ENCODE measurements at regions not wholly inside any gene's neighbourhood (a gene's known extent, or its start where the extent isn't known, plus 50 kb on each side); places are given as distances from the start of the nearest gene placed in this dataset.
A peak's percentile ranks its signal among the peaks of the same experiment; 100 is the strongest.
"Not testable (repeated sequence)": the region's sequence is repeated elsewhere in the genome, so short reads cannot be mapped to it uniquely, and the experiment has no call there.

DNA sequence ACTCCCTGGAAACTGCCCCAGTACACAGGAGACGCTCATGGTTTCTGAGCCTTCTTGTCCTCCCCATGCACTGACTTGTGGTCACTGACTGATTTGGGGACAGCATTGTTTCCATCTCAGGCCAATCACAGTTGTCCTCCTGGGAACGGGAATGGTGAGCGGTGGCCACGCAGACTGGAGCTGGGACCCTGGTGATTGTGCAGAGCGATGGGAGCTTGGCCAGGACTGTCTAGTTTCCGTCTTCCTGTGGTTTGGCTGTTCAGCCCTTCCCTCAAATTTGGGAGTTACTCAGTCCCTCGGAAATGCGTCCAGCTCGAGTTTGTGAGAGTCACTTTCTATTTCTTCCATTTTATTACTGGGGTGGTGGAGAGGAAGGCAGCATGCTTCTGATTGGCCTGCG lies 250.9 kb downstream of the ACTR3B start:
- DNase-seq = no peak

DNA sequence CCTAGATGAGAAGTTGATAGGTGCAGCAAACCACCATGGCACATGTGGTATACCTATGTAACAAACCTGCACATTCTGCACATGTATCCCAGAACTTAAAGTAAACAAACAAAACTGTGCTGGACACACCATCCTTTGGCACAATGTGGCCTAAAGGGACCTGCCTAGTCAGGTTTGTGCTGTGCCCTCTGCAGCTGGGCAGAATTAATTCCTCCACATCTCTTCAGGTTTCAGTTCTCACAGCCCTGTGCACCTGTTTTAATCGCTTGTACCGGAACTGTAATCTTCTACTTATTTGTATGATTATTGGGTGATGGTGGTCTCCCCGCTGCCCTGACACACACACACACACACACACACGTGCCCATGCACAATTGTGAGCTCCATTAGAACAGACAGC lies 252.7 kb downstream of the ACTR3B start:
- DNase-seq = no peak

DNA sequence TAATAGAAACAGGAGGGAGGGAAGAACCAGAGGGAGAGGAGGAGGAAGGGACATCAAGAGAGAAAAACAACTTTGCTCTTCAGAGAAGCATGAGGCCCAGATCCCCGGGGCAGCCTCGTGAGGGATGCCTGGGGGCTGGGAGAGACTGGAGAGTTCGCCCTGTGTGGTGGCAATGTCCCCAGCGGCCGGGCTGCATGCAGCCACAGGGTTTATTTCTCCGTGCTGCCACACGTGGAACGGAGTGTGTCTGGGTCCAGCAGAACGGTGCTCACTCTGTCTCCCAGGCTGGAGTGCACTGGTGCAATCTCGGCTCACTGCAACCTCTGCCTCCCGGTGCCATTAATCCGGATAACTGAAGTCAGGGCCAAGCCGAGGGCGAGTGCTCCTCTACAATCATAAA lies 257.7 kb downstream of the ACTR3B start:
- no peak for DNase-seq

DNA sequence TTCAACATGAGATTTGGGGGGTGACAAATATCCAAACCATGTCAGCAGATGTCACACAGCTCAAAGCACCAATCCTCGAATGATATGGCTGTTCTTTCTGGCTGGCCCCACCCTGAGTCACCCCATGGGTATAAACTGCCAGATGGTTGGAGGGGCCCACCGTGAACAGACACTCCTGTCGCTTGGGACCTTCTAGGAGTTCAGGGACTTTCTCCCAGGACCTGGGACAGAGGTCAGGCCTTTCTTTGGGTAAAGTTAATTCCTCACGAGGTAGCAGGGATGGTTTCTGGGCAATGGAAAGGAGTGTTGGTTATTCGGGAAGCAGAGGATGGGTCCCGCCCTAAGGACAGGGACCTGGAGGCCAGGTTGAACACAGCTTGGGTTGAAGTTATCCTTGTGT lies 262.0 kb downstream of the ACTR3B start:
- no peak for DNase-seq

DNA sequence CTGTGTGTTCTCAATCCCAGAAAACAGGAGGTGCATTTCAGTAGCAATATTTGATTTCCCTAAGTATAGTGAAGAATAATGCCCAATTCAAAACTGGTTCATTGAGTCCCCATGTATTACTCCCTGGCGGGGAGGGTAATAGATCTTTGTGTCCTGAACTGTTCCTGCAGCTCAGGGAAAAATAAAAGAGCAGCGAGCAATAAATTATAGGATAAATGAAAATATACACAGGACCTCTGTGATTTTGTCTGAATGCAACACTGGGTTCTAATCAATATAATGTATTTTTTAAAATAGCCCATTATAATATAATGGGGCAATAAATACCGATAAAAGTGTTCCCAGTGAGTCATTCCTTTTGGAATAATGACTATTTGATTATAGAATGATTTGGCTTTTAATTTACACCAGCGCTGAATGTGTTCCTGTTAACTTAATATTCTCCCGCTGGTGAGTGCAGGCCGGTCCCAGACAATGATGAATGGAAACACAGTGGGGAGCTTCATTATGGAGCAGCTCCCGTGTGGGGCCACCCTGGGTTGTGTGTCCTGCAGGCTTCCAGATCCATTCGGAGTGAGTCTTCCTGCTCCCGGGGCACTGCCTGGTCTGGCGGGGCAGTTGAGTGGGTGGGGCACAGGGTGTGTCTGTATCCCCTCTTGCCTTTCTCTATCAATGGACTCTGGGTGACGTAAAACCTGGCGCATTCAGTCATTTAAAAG lies 263.1 kb downstream of the ACTR3B start:
- DNase-seq = no peak

DNA sequence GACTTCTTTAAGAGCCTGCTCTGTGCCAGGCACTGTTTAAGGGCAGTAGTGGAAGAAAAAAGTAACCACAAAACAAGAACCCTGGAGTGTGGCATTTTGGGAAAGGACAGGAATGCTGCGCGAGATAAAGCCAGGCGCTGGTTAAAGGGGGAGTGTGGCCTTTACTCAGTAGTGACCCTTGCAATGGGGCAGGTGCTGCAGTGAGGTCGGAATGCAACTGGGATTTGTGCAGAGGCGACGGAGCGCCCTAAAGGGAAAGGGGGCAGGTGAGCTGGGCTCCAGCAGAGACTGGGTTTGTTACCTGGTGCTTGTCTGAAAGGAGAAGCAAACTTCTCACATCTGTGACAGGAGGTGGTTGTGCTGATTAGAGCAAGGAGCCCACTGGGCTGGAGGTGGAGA lies 263.6 kb downstream of the ACTR3B start:
- DNase-seq = no peak

DNA sequence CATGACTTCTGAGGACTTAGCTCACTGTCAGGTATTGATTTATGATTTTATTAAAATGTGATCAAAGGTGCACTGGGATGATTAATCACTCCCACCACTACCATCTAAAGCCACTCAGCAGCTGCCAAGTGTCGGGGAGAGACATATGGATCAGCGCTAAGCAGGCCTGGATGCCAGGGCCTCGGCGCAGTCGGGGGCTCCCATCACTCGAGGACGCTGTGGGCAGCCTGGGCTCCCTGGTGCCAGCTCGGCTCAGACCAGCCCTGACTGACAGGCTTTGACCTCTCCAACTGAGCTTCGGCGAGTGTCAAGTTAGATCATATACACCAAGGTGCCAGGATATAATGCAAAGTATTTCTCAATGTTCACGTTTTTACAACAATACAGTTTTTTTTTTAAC lies 267.7 kb downstream of the ACTR3B start:
- no peak for DNase-seq

DNA sequence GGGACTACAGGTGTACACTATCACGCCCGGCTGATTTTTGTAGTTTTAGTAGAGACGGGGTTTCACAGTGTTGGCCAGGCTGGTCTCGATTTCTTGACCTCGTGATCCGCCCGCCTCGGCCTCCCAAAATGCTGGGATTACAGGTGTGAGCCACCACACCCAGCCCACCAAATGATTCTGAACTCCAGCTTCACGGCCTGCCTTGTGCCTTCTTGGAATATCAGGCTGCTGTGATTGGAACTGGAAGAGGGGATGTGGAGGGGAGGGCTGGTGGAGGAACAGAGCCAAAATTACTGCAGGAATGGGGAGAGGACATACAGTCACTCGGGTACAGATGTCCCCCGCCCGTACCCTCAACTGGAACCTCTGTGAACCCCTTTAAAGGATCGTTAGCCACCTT lies 268.4 kb downstream of the ACTR3B start:
- no peak for DNase-seq

DNA sequence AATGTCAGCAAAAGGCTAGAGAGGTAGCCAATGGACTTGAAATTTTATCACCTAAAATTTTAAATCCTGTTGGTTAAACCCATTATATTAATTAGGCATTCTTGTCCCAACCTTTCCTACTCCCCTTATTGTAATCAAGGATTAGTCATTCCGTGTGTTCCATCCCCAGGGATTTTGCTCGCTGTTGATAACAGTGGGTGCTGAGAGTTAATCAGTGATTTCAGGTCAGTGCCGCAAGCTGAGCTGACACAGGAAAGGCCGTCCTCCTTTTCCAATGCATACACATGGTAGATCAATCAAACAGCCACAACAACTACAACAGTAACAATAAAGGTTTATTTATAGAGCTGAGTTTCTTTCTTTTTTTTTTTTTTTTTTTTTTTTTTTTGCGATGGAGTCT lies 271.4 kb downstream of the ACTR3B start:
- no peak for DNase-seq

DNA sequence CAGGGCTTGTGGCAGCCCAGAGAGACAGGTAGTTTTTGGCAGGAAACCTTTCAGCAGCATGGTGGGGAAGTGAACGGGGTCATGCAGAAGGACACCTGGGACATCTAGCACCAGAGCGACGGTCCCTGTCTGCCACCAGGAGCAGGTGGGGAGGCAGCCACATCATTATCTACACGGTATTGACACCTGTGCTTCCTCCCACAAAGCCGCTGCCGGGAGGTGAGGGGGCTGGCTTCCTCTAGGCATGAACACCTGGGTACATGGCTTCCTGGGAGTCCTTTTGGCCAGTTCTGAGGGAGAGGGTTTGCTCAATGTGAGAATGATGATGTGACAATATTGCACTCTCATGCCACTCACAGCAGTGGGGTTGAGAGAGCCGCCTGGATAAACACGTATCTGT lies 275.2 kb downstream of the ACTR3B start:
- DNase-seq = no peak

DNA sequence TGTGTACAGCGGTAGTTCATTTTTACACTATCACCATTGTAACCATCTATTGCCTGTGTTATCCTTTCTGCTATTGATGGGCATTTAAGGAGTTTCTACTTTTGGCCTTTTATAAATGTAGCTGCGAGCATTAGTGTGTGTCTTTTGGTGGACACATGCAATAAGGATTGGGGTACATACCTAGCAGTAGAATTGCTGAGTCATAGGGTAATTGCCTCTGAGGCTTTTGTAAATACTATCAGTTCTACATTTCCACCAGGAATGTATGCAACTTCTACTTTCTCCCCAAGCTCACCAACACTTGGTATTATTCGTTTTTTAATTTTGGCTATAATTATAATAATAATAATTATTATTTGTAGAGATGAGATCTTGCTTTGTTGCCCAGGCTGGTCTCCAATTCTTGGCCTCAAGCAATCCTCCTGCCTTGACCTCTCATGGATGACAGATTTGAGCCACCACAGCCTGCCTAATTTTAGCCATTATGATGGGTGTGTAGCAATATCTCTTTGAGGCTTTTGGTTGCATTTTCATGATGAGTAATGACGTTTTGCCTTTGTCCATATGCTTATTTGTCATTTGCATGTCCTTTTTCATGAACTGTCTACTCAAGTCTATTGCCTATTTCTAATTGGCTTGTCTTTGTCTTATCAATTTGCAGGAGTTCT lies 277.0 kb downstream of the ACTR3B start:
- no peak for DNase-seq

DNA sequence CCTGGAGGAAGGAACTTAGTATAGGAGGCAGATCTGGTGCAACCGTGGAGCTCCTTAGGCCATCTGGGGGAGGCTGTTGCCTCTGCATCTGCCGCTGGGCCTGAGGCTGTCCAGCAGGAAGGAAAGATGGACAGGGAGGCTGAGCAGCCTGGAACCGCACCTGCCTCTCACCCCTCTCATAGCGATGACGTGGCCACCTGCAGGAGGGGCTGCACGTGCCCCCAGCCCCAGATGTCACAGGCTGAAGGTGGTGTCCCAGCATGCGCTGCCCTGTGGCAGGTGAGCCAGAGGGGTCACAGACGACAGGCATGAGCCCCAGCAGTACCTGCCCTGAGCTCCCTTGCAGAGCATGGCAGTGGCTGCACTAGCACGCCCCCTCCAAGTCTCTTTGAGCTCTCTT lies 283.9 kb downstream of the ACTR3B start:
- DNase-seq = no peak

DNA sequence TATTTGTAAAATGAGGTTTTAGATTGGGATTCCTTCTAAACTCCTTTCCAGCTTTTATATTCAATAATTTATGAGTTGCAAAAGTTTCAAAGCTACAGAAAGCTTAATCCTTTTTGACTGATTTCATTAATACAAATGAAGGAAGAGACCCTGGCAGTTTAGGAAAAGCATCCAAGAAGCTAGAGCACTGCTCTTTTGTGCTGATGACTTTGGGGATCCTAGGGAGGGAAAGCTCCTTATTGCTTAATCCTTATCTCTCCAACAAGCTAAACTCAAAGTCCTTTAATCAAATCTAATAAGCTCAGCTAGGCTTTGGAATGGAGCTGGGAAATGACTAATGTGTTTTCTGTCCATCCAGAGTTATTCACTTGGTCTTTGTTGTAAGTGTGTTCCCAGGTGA lies 285.4 kb downstream of the ACTR3B start:
- no peak for DNase-seq

DNA sequence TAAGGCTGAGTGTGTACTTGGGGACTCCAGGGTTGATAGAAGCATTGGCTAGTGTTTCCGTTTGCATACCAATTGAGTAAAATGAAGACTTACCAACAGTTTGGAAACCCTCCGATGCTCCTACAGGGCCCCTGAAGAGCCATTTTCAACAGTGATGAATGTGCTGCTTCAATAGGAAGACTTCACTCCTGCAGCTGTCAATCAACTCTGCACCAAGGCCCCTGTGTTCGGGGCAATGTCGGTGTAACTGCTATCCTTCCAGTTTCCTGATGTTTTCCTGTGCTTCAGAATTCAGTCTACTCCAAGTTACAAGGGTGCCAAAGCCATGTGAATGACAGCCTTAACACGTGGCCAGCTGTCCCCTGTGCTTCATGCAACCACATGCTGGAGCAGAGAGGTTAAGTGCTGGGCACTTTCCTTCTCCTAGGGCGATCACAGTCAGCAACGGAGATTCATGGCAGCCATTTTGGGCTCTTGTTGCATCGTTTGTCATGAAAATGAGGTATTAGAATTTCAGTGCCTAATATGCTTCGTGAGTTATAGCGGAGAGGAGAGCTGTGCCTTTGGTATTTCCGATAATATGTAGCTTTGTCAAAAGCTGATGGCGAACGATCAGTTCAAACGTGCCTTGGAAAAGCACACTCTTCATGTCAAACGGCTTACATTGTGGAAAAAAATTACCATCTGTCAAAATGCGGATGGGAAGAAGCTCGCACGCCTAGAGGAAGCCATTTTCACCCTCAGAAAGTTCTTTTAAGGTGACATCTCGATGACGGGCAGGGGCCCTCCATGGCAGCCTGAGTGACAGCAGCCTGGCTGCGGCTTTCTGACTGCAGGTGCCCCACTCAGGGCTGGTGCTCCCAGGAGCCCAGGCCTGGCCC lies 287.8 kb downstream of the ACTR3B start:
- DNase-seq = no peak

DNA sequence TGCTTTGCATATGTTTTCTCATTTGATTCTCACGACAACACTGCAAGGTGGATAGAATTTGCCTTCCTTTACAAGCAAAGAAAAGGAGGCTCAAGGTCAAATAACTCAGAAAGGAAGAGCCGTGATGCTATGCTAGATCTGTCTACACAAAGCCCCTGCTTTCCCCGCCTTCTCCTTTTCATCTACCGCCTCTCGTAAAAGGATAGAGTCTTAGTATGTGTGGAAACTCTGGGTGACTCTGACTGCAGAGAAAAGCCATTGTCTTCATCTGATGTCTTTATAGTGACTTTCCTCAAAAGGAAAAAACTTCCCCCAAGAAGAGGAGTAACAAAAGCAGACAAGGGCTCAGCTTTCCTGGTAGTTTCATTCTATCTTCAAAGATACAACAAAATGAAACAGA lies 292.7 kb downstream of the ACTR3B start:
- DNase-seq = no peak

DNA sequence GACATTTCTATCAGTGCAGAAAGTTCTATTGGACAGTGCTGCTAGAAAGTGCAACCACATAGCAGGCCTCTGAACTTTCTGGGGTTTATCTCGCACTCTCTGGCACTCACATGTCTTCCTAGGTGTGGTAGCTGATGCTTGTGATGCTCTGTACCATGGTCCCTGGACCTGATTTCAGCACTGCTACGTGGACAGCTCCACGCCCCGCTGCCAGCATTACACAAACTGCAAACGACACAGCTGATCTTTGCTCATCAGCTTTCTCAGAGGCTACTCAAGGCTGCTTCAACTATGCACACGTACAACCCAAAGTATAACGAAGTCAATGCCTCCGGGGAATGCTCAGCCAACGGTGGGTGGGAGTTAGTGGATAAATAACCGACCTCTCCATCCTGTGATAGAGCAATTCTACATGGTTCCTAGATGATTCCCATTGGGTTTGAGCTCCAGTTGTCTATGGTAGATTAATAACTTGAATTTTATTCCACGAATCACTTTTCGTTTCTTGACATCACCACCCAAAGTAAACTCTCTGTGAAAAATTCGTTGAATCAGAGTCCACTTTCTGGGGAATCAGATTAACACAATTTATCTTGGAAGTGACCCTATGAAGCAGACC lies 302.5 kb downstream of the ACTR3B start:
- DNase-seq = peak; percentile 53

DNA sequence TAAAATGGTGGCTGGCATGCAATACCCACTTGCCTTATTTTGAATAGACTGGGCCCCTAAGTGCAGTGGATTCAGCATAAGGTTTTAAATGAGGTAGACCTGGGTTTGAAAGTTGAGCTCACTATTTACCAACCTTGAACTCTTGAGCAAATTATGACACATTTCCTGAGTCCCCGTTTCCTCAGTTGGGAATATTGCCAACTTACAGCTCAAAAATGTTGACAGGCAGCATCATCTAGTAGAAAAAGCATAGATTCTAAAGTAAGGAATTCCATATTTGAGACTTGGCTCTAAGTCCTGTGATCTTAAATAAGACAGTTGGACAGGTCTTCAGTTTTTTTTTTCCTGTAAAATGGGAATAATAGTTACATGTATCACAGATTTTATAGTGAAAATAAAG lies 305.5 kb downstream of the ACTR3B start:
- no peak for DNase-seq

DNA sequence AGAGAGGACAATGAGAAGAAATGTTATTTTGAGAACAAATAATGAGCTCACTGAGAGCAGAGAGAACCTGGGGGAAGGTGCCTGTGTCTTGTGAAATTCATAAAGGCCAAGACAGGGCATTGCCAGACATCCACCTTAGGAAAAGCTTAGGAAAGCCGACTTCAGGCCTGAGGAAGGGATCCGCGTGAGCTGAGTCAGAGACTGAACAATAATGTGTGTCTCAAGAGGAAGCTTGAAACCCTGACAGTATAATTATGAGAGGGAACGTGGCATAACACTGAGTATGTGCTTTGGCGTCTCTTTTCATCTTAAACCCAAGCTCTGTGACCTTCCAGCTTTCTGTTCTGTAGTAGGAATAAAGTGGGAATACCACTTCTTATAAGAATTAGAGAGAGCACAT lies 307.2 kb downstream of the ACTR3B start:
- DNase-seq = no peak

DNA sequence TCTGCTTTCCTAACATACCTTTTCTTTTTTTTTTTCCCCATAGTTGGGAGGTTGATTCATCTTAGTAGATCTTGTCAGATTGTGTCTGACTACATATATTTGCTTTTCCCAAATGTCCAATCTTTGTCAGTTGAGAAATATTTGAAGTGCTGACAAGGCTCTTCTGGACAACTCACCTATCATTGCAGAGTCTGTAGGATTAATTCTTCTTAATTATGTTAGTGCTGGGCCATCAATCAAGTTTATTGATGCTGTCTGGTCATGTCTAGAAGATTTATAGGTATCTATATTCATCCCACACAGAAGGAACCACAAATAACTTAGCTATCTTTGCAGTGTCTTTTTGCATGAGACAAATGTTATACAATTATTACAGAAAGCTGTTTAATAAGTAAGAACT lies 310.6 kb downstream of the ACTR3B start:
- peak; percentile 59 for DNase-seq

DNA sequence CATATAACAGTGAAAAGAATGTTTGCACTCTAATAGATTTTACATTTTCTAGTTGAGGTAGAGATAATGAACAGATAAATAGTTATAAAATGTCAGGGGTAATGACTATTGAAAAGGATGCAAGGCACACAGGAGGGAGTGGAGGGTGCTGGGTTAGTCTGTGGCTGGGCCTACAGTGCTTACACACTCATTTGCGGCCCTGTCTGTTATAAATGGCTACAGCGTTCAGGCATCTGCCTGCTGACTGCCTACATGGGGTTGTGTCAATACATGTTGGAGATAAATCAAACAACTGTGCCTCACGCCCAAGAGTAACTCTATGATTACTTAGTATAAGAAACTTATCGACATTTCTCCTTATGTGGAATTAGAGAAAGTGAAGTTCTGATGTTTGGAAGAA lies 313.3 kb downstream of the ACTR3B start:
- no peak for DNase-seq

DNA sequence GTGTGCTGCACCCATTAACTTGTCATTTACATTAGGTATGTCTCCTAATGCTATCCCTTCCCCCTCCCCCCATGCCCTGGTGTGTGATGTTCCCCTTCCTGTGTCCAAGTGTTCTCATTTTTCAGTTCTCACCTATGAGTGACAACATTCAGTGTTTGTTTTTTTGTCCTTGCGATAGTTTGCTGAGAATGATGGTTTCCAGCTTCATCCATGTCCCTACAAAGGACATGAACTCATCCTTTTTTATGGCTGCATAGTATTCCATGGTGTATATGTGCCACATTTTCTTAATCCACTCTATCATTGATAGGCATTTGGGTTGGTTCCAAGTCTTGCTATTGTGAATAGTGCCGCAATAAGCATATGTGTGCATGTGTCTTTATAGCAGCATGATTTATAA lies 316.7 kb downstream of the ACTR3B start:
- not testable (repeated sequence) for DNase-seq

DNA sequence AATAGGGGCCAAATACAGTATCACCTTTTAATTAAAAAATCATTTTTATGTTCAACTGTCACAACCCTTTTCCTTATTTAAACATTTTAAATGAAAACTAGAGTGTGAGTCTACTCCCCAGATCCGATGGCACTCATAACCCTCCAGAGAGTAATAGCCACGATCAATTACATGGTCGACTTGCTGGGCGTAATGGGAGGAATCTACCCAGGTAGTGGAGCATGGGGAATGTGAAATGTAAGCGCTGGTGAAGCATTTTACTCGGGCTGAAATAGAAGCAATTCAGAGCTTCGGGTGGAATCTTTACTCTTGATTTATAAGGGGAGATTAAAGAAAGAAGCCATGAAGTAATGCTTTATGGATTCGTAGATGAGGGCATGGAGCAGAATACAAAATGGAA lies 321.9 kb downstream of the ACTR3B start:
- peak; percentile 85 for DNase-seq

DNA sequence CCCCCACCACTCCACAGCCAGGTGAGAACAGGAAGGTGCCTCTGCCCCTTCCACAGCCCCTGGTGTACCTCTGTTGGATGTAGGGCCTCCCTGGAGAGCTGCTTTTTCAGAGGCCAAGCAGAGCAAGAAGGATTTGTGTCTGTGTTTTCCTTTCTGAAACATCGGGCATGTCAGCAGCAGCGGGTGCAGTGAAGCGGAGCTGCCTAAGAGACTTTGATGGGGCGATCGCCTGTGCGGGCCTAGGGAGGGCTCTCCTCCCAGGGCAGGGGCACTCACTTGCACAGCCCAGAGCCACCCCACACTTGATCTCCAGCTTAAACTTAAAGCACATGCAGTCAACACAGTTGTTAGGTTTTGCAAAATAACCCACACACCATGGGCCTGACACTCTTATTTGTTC lies 324.7 kb downstream of the ACTR3B start:
- no peak for DNase-seq
